Stomach (tissue), 4 donors: ENCODE measurements at regions not wholly inside any gene's neighbourhood (a gene's known extent, or its start where the extent isn't known, plus 50 kb on each side); places are given as distances from the start of the nearest gene placed in this dataset.

ENCODE experiments used
- CTCF ChIP-seq, 7 experiments: fragments of 450-650 bp in 4 of 7; fragments of 200-600 bp in 3 of 7; sonication (generic) in 3 of 7; IDR thresholded peaks; one replicate each; pipeline ENCODE4 v1.5.1; 2016 to 2019; ENCODE audit warnings: antibody characterized with exemption in 7 of 7, control low read depth in 2 of 7, mild to moderate bottlenecking in 1 of 7
- EP300 ChIP-seq: sonication (generic); formaldehyde crosslinking; IDR thresholded peaks from one replicate; pipeline ENCODE4 v1.6.1; 2017; ENCODE audit warnings: antibody characterized with exemption
- POLR2A ChIP-seq, 4 donors: fragments of 450-650 bp; IDR thresholded peaks; one replicate each; pipeline ENCODE4 v1.6.1; 2016; ENCODE audit warnings: antibody characterized with exemption in 4 of 4, control low read depth in 2 of 4, mild to moderate bottlenecking in 1 of 4, moderate library complexity in 1 of 4
- POLR2AphosphoS5 ChIP-seq, 3 donors: sonication (generic); formaldehyde crosslinking; IDR thresholded peaks; one replicate each; pipeline ENCODE4 v1.6.1; 2016; ENCODE audit warnings: antibody characterized with exemption in 3 of 3

GRCh38 chr10:71061472-71061871, 150.9 kb upstream of the UNC5B start:
- TF ChIP-seq CTCF (IDR thresholded peaks at IDR 0.05) = no peak
- TF ChIP-seq POLR2A (IDR thresholded peaks at IDR 0.05) = no peak
- TF ChIP-seq POLR2AphosphoS5 (IDR thresholded peaks at IDR 0.05) = no peak
- no peak for TF ChIP-seq EP300
